Non-pigmented ciliary epithelial cell (primary cell): ENCODE measurements at regions not wholly inside any gene's neighbourhood (a gene's known extent, or its start where the extent isn't known, plus 50 kb on each side); places are given as distances from the start of the nearest gene placed in this dataset.
A peak's percentile ranks its signal among the peaks of the same experiment; 100 is the strongest.

Experiments
- DNase-seq: peaks from one replicate; pipeline ENCODE4 v3.0.0-alpha.2; 2010; ENCODE audit warnings: low read depth

DNA sequence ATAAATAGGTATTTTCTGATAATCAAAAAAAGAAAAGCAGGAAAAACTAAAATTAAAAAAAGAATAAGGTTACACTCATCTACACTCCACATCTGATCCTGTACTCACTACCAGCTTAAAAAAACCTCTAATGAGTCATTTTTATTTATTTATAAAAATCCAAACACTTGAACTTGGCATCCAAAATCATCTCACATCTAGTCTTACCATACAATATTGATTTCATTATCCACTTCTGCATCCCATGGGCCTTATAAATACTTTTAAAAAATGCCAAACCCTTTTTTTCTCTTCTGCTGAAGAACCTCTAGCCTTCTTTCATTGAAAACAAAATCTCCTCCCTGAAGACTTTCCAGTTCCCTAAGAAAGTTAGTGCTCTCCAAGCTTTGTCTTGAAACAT, 109.7 kb downstream of the TMTC3 start:
- no peak for DNase-seq

- no peak for DNase-seq
Observed at GRCh38 chr12:88253371-88253978, 111.4 kb downstream of the TMTC3 start.

GRCh38 chr12:88255224-88255623, 113.1 kb downstream of the TMTC3 start:
- DNase-seq, result no peak

DNA sequence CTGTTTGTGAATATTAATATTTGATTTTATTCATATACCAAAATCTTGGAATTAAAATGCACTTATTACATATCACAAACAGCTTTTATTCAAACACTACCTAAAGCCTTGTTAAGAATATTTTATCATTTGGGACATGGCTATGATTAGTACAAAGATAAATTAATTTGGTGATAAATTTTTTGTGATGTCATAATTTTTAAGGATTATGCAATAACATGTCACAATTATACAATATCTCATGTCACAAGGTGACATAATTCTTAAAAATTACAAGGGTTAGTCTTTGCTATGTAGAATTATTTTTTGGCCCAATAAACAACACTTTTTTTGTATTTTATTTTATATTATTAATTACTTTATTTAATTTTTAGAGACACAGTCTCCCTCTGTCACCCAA, 113.7 kb downstream of the TMTC3 start:
- no peak for DNase-seq

DNA sequence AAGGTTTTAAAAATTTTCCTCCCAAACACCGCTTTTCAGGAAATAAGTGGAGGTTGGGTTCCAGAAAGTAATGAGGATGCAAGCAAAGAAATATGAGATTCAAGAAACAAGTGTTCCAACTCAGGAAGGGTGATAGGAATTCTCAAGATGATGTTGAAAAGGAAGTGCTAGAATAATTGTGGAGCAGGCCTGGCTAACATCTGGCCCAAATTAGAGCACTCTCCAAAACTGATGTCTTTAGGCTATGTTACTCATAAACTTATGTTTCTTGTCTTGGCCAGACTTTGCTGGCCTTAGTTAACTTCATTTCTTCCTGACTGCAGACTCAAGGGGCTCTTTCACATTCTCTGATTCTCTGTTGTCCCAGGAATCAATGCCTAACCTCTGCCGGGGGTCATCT, 116.3 kb downstream of the TMTC3 start:
- peak; percentile 23 for DNase-seq

DNA sequence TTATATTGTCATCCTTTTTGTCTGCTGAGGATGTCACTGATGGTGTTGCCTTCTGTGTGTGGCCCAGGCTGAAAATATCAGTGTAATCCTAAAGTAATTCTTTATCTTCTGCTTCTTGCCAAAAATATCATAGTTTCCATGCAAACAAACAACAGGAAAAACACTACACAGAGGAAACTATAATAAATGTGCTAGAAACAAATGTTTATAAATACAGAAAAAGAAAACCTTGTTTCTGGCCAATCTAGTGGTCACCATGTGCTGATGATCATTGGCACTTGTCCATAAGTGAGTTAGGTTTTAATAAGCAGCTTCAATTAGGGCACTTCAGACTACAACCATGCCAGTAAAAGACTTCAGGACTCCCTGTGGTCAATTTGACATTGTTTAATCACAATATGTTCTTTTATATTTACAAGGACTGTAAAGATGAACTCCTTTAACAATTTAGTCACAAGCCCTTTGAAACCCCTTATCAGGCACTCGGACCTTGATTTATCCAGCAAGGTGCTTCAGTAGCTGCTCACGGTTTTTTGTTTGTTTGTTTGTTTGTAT, 124.8 kb downstream of the TMTC3 start:
- no peak for DNase-seq

DNA sequence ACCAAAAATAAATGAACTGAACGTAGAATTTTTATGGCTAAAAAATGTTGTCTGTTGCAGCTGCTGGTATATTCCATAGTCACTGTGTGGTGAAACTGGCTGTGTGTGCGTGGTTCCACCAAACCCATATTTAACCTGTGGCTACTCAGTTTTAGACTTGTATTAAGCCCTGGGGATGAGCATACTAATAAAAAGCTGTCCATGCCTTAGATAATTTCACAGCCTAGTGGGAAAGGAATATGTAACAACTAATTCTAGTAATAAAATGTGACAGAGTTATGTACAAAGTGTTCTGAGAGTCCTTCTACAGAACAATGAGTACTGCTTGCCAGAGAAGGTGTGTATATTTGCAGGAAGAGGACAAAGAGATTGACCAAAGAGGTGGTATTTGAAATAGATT, 125.5 kb downstream of the TMTC3 start:
- DNase-seq, result no peak

- no peak for DNase-seq
Observed at GRCh38 chr12:88272456-88272855, 130.3 kb downstream of the TMTC3 start.

GRCh38 chr12:88273450-88273849, 131.3 kb downstream of the TMTC3 start:
- no peak for DNase-seq

DNA sequence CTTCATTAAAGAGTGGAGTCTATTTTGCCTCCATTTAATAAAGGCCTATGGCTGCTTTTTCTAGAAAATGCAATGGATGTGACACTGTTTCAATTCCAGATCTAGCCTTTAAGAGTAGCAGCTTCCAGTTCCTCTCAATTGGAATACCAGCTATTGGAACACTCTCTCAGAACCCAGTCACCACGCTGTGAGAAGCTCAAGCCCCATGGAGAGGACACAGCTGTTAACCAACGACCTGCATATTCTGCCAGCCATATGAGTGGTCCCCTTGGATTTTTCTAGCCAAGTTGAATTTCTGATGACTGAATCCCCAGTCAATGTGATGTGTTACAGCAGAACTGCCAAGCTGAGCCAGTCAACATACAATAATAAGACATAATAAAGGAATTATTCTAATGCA, 131.8 kb downstream of the TMTC3 start:
- no peak for DNase-seq

DNA sequence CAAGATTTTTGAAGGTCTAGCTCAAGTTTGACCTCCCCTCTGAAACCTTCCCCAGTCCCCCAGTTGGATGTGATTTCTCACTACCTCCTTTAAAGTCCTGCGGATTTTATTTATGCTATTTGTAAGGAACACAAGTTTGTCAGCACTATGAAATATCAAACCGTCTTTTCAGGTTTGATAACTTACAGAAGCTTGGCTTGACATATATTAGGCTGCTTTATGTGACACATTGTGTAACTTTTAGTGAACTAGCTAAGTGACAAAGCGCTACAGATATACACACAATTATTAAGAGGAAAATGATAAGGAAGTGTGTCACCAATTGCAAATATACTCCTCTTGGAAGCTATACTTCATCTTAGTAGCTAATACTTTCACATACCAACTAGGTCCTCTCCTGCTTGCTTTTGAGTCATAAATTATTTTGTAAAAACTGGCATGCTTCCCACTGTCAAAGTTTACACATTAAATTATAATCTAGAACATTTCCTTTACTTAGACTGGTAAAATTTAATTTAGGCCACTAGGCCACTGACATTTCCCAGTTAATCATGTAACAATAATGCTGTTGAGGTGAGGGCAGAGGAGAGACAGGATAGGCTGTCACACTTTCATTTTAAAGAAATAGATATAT, 149.5 kb downstream of the TMTC3 start:
- no peak for DNase-seq

- DNase-seq, result no peak
Observed at GRCh38 chr12:88298014-88298682, 156.0 kb downstream of the TMTC3 start.

DNA sequence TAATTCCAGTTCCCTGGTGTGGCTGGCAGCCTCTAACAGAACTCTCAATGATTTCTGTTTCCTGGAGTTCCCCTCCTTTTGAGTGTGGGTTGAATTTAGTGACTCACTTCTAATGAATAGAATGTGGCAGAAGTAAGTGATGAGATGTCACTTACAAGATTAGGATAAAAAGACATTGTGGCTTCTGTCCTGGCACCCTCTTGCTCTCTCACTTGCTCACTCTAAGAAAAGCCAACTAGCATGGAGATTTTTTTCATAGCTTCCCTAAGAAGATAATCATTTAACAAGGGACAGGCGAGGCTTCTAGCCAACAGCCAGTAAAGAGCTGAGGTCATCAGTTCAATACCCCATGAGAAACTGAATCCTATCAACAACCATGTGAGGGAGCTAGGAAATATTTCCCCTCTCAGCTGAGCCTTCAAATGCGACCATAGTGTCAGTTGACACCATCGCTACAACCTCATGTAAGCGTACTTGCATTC, 156.7 kb downstream of the TMTC3 start:
- DNase-seq, result peak; percentile 46

GRCh38 chr12:88299567-88300101, 157.5 kb downstream of the TMTC3 start:
- peak; percentile 98 for DNase-seq

DNA sequence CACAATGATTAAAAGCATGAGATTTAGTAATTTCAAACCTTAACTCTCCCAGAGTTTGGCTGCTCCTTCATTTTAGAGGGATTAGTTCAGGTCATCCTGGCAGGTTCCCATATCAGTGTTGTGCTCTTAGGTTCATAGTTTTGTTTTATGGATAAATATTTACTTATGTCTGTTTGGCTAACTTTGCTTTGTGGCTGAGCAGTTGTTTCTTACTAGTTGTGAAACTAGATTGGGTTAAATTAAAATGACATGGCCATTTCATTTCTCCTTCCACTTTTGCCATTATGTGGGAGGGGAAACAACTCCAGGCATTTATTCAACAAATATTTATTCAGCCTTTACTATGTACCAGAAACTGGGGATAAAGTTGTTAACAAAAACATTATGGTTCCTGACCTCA, 158.8 kb downstream of the TMTC3 start:
- DNase-seq, result no peak

DNA sequence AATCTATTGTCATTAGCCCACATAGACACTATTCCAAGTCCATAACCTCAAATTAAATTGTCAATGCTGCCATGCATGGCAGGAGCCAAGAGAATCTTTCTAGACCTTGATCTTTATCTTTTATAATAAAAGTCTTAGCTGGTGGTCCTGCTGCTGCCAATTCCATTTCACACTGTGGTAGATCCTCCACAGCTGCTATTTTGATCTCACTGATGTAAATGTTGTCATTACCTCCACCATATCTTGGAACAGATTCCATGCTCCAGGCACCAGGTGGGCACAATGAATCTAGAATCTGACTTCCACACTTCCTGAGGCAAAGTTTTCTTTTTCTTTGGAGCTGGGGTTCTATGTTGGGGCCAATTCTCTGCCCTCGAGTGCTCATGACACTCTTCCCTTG, 161.2 kb downstream of the TMTC3 start:
- no peak for DNase-seq

DNA sequence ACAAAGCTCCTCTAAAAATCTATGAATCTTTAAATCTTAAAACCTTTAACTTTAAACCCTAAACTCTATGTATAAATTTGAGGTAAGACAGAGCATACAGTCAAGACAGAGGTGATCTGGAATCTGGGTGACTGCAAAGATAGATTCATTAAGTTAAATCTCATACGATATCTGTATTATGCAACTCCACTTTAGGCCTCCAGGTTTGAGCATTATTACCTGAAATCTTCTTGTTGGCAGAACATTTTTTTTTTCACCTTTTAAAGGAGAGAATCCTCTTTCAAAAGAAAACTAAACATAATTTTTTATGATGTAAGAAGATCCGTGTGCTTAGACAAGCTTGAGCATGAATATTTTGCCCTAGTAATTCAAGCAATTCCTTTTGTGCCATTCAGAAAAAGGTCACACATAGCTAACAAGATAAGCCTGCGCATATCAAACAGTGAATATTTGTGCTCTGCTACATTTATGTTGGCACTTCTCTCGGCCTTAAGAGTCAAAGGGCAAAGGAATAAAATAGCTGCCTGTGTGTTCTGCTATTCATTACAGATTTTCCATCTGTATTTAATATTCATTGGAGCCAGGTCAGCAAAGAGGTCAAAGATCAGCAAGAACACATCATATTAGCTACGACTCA, 163.3 kb downstream of the TMTC3 start:
- DNase-seq, result no peak

DNA sequence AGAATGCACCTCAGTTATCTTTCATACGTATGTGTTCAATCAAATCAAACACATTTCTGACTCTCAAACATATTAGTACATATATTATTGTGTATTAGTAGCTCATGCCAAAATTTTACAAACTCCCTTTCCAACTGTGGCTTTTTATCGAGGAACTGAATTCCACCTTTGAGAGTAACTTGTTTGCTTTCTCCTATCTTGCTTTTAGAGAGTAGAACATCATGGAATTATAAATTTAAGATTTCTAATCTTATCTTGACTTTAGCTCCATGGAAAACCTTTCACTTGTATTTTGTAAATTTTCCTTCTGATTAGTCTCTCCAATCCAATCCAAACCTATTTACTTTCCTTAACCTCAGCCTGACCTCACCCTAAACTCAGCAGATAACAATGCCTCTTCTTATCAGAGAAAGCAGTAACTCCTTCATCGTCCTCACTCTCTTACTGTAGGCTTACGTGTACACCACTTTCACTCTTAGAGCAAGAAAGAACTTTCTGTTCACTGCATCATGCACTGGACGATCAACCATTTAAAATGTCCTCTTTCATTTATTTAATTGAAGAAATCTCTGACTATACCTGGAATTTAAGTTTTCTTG, 164.5 kb downstream of the TMTC3 start:
- DNase-seq, result no peak

DNA sequence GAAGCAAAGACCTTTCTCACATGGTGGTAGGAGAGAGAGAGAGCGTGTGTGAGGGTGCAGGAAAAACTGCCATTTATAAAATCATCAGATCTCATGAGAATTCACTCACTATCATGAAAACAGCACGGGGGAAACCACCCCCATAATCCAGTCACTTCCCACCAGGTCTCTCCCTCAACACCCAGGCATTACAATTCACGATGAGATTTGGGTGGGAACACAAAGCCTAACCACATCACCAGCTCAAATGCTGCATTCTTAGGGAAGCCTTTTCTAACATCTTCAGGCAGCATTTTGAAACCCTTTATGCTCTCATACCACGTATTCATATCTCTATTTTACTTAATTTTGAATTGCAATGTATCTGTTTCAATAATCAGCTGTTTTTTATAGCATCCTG, 165.9 kb downstream of the TMTC3 start:
- no peak for DNase-seq

- DNase-seq, result peak; percentile 90
Observed at GRCh38 chr12:88308825-88309224, 166.7 kb downstream of the TMTC3 start.

- DNase-seq, result no peak
Observed at GRCh38 chr12:88309546-88309945, 167.4 kb downstream of the TMTC3 start.

- DNase-seq, result peak; percentile 67
Observed at GRCh38 chr12:88310069-88310468, 168.0 kb downstream of the TMTC3 start.
